ENCODE measurements at regions not wholly inside any gene's neighbourhood (a gene's known extent, or its start where the extent isn't known, plus 50 kb on each side); places are given as distances from the start of the nearest gene placed in this dataset.
A peak's percentile ranks its signal among the peaks of the same experiment; 100 is the strongest.

- Histone ChIP-seq H3K9ac (ENCODE audit: low read length) (no peak overlapping the region), H3K27ac (ENCODE audit: low read length) (no peak overlapping the region), H3K4me3 (ENCODE audit: low read length) (no peak overlapping the region), H3K9me3 (ENCODE audit: low read length) (no peaks in the 10 kb centered on the region), H3K36me3 (ENCODE audit: insufficient read depth, low read length) (no peaks in the 10 kb centered on the region), H4K20me1 (ENCODE audit: insufficient read depth) (no peaks in the 10 kb centered on the region), H2AFZ (ENCODE audit: low read depth, low read length) (no peak overlapping the region), H3K27me3 (ENCODE audit: insufficient read depth, low read depth, low read length) (no peaks in the 10 kb centered on the region), H3F3A (ENCODE audit: insufficient read depth, low read length, poor library complexity, severe bottlenecking) (no peaks in the 10 kb centered on the region), H3K9me2 (ENCODE audit: insufficient read depth, low read length) (no peaks in the 10 kb centered on the region), H3K79me2 (replicated peaks; ENCODE audit: insufficient read depth, low read length) (no peaks in the 10 kb centered on the region), H3K4me2 (ENCODE audit: low read length) (no peak overlapping the region)
- TF ChIP-seq TAF1 (IDR thresholded peaks at IDR 0.05; ENCODE audit: low read depth) (no peak), SMC3 (conservative IDR thresholded peaks at IDR 0.05; ENCODE audit: poor library complexity) (no peak)
Observed at GRCh38 chr13:111458001-111458531, 137.6 kb downstream of the TEX29 start.

GRCh38 chr13:111458739-111459138 is 138.3 kb downstream of the TEX29 start:
- Histone ChIP-seq H3F3A (ENCODE audit: insufficient read depth, low read length, poor library complexity, severe bottlenecking) (no peaks in the 10 kb centered on the region), H4K20me1 (ENCODE audit: insufficient read depth) (no peaks in the 10 kb centered on the region), H3K9me3 (ENCODE audit: low read length) (no peaks in the 10 kb centered on the region), H3K4me2 (ENCODE audit: low read length) (no peak overlapping the region), H3K27me3 (ENCODE audit: insufficient read depth, low read depth, low read length) (no peaks in the 10 kb centered on the region), H3K9ac (ENCODE audit: low read length) (no peak overlapping the region), H3K9me2 (ENCODE audit: insufficient read depth, low read length) (no peaks in the 10 kb centered on the region), H3K79me2 (replicated peaks; ENCODE audit: insufficient read depth, low read length) (no peaks in the 10 kb centered on the region), H3K27ac (ENCODE audit: low read length) (no peak overlapping the region), H2AFZ (ENCODE audit: low read depth, low read length) (no peak overlapping the region), H3K4me3 (ENCODE audit: low read length) (no peak overlapping the region), H3K36me3 (ENCODE audit: insufficient read depth, low read length) (no peaks in the 10 kb centered on the region)
- no peak for TF ChIP-seq REST (IDR thresholded peaks at IDR 0.05; ENCODE audit: borderline replicate concordance)

DNA sequence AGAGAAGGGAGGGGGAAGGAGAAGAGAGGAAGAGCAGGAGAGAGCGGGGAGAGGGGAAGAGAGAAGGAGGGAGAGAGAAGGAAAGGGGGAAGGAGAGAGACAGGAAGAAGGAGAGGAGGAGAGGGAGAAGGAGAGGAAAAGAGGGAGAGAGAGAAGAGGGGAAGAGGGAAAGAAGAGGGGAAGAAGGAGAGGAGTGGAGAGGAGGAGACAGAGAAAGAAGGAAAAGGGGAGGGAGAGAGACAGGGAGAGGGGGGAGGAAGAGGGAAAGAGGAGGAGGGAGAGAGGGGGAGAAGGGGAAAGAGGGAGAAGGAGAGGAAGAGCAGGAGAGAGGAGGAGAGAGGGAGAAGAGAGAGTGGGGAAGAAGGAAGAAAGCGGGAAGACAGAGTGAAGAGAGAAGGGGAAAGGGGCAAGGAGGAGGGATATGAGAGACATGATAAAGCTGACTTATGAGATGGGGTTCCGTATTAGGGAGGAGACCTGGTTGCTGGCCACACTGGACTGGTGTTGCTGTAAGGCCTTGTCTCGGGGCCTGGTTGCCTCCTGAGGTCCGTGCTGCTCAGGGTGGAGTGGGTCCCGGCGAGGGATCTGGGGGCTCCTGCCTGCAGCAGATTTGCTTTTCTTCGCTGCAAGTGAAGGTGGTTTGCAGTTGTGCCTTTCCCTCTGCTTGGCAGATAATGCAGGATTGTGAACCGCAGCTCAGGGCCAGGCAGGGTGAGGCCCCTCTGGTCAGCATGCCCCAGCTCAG is 139.5 kb downstream of the TEX29 start:
- no peaks in the 10 kb centered on the region for H3K27me3 ChIP-seq (ENCODE audit: insufficient read depth, low read depth, low read length)
- H3K9me2 ChIP-seq (ENCODE audit: insufficient read depth, low read length) = no peaks in the 10 kb centered on the region
- H3K27ac ChIP-seq (ENCODE audit: low read length) = no peak overlapping the region
- no peaks in the 10 kb centered on the region for H3K79me2 ChIP-seq (replicated peaks; ENCODE audit: insufficient read depth, low read length)
- H3K4me3 ChIP-seq (ENCODE audit: low read length) = no peak overlapping the region
- no peaks in the 10 kb centered on the region for H3K9me3 ChIP-seq (ENCODE audit: low read length)
- no peak overlapping the region for H3K9ac ChIP-seq (ENCODE audit: low read length)
- no peaks in the 10 kb centered on the region for H3K36me3 ChIP-seq (ENCODE audit: insufficient read depth, low read length)
- H3F3A ChIP-seq (ENCODE audit: insufficient read depth, low read length, poor library complexity, severe bottlenecking) = no peaks in the 10 kb centered on the region
- H3K4me2 ChIP-seq (ENCODE audit: low read length) = no peak overlapping the region
- H2AFZ ChIP-seq (ENCODE audit: low read depth, low read length) = no peak overlapping the region
- H4K20me1 ChIP-seq (ENCODE audit: insufficient read depth) = no peaks in the 10 kb centered on the region
- no peak for TF ChIP-seq POLR2AphosphoS5 (IDR thresholded peaks at IDR 0.05)
- TF ChIP-seq MXI1 (conservative IDR thresholded peaks at IDR 0.05; ENCODE audit: poor library complexity, severe bottlenecking) = peak; percentile 10
